T1000 (cell line): ENCODE measurements at regions not wholly inside any gene's neighbourhood (a gene's known extent, or its start where the extent isn't known, plus 50 kb on each side); places are given as distances from the start of the nearest gene placed in this dataset.

Experiments used
- DNase-seq: peaks from one replicate; lab custom pipeline; 2025; ENCODE audit warnings: mixed read lengths; lab: John Stamatoyannopoulos, UW

GRCh38 chr6:105964979-105965760 is 121.0 kb upstream of the PRDM1 start:
- no peak for DNase-seq

DNA sequence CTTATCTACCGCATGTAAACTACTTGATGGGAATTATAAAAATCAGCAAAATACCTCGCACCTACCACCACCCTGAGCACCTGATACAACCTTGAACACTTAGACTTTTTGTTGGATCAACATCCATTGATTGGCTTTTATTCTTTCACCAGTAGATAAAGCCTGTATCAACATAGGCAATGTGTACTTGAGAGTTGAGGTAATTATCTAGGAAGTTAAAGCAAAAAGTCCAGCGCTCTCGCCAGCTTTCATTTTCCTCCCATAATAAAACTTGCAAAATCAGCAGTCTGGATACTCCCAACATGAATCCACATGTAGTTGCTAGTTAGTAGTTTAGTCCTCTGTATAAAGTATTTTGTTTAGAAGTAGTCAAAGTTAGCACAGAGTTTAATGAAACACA is 132.0 kb upstream of the PRDM1 start:
- DNase-seq, result no peak

DNA sequence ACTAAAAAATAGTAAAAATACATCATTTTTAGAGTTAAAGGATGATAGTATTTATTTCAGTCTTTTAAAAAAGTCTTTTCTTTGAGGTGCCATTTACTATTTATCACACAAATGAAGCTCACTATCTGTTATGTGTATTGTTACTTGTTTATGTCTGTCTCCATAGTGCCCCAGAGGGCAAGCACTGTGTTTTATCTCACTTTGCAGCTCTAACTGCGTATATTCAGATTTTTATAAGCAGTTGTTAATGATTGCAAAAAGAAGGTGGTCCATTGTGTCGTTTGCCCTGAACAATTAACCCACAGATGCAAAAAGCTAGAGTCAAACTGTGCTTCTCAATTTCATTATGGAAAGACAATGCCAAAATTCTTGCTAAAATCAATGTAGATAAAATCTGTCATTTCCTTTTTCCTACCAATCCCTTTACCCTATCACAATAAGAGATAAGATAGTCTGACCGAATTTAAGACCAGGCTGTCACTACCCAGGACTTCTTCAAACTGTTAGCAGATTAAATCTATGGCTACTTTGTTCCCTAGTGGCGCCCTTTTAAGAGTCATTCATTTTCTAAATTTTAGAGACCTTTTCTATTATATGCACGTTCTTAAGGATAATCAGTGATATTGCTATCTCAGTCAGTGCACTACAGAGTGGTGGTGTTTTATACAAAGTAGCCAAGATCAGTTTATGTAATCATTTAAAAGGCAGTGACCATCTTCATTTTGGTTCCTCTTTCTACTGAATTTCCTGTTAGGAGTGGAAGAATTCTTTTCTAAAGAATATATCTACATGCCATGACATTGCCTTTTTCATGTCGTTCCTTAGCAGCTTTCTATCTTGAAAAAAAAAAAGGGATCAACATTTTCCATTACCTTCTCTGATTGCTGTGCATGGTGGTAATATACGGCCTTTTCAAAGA is 133.1 kb upstream of the PRDM1 start:
- no peak for DNase-seq

DNA sequence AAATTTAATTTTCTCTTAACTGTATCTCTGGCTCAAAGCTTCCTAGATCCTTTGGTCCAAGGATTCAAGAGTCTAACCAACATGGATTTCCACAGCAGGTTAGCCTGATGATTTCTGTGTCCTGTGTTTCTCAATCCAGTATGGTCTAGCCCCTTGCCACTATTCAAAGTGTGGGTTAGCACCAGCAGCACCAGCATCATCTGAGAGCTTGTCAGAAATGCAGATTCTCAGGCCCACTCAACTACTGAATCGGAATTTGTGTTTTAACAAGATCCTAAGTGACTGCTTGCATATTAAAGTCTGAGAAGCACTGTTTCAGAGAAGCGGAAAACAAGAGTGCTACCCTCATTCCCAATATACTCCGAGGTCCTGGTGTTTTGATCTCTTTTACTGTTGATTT is 133.8 kb upstream of the PRDM1 start:
- DNase-seq, result no peak

DNA sequence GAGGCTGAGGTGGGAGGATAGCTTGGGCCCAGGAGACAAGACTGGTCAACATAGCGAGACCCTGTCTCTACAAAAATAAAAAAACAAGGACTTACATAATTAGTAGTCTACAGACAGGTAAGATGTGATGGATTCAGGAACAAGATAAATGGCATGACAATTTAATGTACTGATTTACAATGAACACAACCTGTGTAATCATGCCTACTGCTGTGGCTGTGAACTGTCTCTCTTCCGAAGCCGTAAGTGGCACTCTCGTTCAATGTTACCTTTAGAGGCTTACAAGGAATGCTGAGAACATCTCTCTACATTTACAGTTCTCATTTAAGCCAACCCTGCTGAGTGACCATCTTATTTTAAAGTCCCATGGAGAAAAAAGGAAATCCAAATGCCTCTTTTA is 134.8 kb upstream of the PRDM1 start:
- DNase-seq, result no peak

DNA sequence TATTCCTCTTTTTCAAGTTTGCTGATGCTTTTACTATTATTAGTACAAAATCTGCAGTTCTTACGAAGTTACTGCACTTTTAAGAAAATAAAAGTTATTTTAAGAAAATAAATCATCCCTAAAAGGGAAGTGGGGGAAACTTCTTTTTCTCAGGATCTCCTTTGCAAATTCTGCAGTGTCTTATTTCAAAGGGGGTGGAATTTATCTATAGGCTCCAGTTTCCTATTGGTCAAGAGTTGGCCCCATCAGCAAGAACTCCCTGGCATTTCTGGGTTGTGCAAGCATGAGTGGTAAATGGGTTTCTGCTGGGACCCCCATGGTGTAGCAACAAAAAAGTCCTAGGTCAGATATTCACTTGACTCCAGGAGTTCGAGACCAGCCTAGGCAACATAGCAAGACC is 136.3 kb upstream of the PRDM1 start:
- DNase-seq, result no peak

GRCh38 chr6:105943514-105943913 is 142.6 kb upstream of the PRDM1 start:
- no peak for DNase-seq

DNA sequence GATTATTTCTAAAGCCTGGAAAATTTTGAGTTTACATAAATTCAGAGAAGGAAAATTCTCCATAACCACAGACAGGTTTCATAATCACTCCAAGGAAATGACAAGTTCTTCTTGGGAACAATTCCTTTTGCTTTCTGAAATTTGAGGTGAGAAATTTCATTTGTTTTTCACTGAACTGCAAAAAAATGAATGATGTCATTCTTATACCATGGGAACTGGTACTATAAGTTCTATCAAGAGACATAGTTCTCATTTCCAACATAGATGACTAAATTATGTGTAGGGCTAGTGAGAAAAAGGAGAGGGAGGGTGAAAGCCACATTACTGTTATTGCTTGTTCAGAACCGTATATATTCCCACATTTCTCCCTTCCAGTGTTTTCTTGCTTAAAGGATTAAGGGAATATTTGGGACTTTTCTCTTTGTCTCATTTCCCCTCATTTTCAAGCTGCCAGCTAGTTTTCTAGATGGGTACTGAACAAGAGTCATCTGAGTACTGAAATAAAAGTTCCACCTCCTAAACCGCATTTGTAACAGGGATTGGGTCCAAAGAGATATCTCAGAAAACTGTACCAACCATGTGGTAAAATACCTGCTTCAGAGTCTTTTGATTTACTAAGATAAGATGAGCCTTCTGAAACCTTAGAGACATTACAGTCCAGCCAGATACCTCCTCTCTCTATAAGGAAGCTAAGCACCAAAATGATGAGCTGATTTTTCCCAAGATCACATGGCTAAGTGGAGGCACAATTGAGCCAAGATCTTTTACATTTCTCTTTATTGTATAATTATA is 144.3 kb upstream of the PRDM1 start:
- no peak for DNase-seq

- DNase-seq, result no peak
Observed at GRCh38 chr6:105940990-105941389, 145.1 kb upstream of the PRDM1 start.

GRCh38 chr6:105936972-105937371 is 149.2 kb upstream of the PRDM1 start:
- no peak for DNase-seq

- DNase-seq, result no peak
Observed at GRCh38 chr6:105935416-105935815, 150.7 kb upstream of the PRDM1 start.

GRCh38 chr6:105934708-105935107 is 151.4 kb upstream of the PRDM1 start:
- DNase-seq, result no peak

- DNase-seq, result no peak
Observed at GRCh38 chr6:105932440-105932839, 153.7 kb upstream of the PRDM1 start.

- DNase-seq, result no peak
Observed at GRCh38 chr6:105929626-105930025, 156.5 kb upstream of the PRDM1 start.

DNA sequence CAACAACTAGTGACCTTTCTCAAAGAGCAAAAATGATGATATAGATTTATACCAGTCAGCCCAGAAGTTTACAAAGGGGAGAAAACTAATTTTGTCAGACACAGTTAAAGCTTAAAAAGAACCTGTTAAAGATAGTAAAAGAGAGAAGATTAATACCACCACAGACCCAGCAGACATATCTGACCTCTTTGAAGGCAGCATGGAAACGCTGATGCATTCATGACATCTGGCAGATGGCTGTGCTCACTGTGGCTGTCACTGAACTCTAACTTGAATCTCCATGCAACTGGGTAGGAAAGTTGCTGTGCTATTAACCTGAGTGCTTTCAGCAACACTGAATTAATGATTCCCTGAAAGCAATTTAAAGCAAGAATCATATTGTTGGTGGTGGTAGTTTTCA is 159.8 kb upstream of the PRDM1 start:
- no peak for DNase-seq

- no peak for DNase-seq
Observed at GRCh38 chr6:105925706-105926105, 160.4 kb upstream of the PRDM1 start.

GRCh38 chr6:105921781-105922180 is 164.4 kb upstream of the PRDM1 start:
- DNase-seq, result no peak

- DNase-seq, result no peak
Observed at GRCh38 chr6:105920071-105920470, 166.1 kb upstream of the PRDM1 start.

GRCh38 chr6:105917038-105917695 is 169.0 kb upstream of the PRDM1 start:
- DNase-seq, result no peak

DNA sequence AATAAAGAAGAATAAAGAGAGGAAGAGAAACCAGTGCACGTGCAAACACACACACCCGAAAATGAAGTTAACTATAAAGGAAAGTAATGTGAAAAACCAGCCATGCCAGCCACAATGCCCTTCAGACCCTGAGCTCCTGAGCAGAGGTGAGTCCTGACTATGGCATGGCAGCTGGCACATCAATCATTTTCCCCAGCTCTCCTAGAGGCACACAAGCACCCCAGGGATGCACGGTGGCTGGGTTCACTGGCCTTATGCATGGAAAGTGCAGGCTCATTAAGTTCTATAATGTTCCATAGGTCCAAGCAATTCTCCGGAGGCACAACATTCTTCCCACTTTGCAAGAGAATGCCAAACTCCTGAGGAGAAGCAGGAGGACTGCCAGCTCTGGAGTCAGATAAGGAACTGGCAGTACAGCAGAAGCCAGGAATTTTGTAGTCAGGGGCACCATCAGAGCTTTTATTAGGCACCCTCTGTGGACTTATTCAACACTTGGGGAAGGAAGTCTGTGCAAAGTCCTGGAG is 175.0 kb upstream of the PRDM1 start:
- no peak for DNase-seq

DNA sequence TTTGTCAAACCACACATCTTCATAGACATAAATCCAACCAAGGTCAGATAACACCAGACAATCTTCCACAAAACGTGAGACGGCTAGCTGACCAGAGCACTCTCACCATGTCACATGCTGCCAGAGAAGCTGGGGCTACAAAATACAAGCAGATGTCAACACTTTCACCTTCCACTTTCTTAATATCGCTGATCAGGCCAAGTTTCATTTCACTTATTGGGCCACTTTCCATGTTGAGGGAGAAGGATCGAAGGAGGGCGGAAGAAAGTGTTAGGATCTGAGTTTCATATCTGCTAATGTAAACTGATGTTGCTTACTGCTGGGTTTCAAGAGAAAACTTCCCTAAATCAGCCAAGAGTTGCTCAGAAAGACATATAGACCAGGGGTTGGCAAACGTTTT is 177.0 kb upstream of the PRDM1 start:
- DNase-seq, result no peak

DNA sequence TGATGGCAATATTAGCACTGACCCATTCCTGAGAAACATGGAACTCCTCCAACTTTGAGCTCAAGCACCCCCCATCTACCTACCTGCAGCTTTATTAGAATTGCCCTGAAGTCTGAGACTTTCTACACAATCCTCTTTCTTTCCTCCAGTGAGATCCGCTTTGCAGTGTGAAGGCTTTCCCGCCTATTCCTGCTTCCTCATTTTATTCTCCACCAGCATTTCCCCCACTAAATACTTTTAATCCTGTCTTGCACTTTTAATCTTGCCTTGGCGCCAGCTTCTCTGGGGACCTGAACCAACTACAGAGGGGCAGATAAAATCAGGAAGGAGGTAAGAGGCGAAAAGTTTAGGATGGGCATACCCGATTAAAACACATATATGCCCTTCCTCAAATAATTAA is 178.1 kb upstream of the PRDM1 start:
- DNase-seq, result no peak
